ENCODE measurements at regions not wholly inside any gene's neighbourhood (a gene's known extent, or its start where the extent isn't known, plus 50 kb on each side); places are given as distances from the start of the nearest gene placed in this dataset.

DNA sequence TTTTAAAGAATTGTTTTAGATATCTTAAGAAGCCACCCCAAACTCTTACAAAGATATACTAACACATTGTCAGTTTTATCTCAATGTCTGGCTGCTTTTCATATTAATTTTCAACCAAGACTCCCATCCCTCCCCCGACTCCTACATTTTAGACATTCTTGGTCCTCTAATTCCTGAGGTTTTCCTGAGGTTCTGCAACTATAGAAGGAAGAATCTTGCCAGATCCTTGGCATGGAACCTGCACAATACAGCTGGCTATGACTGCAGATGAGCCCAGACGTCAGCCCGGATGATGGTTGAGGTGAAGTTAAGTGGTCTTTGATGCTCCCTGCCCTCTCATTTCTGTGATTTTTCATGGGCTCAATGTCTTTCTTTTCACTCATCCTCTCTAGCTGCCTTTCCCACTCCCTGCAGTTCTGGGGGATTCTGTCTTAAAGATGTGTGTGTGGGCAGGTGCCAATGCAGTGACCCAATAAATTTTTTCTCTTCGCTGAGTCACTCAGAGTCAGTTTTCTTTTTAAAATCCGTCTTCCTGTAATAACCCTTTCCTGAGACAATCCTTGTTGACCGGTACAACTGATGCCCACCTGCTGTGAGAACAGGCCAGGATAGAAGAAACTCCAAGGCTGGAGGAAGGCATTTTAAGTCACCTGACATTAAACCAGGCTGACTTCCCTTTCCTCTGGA is 237.8 kb upstream of the GAS1 start:
- no peak overlapping the region for H3K9ac ChIP-seq (ENCODE audit: low read length)
- no peak overlapping the region for H3K27ac ChIP-seq (ENCODE audit: low read length)
- no peak overlapping the region for H2AFZ ChIP-seq (ENCODE audit: low read length)
- no peak for DNase-seq
- no peaks in the 10 kb centered on the region for H3K36me3 ChIP-seq (ENCODE audit: insufficient read depth, low read length)
- H3K4me2 ChIP-seq (ENCODE audit: low read depth, low read length, poor library complexity, severe bottlenecking): no peak overlapping the region
- H3K9me3 ChIP-seq (ENCODE audit: low read length): 0 out of 2 replicates have a peak, but pooled peaks cover 2% of the 10 kb centered on the region
- no peaks in the 10 kb centered on the region for H3K4me1 ChIP-seq (ENCODE audit: low read length)
- no peaks in the 10 kb centered on the region for H3K27me3 ChIP-seq (ENCODE audit: low read length)
- H4K20me1 ChIP-seq (ENCODE audit: insufficient read depth, low read depth, low read length): no peaks in the 10 kb centered on the region
- no peaks in the 10 kb centered on the region for H3K9me2 ChIP-seq (replicated peaks; ENCODE audit: insufficient read depth, low read length)
- no peaks in the 10 kb centered on the region for H3K79me2 ChIP-seq (ENCODE audit: low read length)
- no peak overlapping the region for H3K4me3 ChIP-seq (ENCODE audit: low read length)

DNA sequence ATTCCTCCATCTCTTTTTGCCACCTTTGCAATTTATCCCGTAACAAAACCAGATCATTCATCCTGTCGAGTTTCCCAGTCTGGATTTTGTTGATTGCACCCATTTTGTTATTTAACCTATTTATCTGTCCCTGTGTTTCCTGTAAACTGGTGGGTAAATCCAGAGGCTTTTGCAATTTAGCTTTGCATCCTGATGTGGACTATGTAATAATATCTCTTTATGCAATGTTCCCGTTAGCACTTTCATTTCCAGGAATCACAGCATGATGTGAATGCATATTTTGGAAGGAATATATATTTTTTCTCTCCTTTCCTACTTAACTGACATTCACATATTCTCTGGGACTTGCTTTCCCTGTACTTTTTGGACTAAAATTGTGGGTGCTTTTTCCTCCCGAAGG is 240.3 kb upstream of the GAS1 start:
- no peaks in the 10 kb centered on the region for H3K4me1 ChIP-seq (ENCODE audit: low read length)
- H3K79me2 ChIP-seq (ENCODE audit: low read length): no peaks in the 10 kb centered on the region
- H3K9me3 ChIP-seq (ENCODE audit: low read length): 0 out of 2 replicates have a peak, but pooled peaks cover 2% of the 10 kb centered on the region
- no peak overlapping the region for H2AFZ ChIP-seq (ENCODE audit: low read length)
- no peaks in the 10 kb centered on the region for H4K20me1 ChIP-seq (ENCODE audit: insufficient read depth, low read depth, low read length)
- H3K4me3 ChIP-seq (ENCODE audit: low read length): no peak overlapping the region
- no peak for DNase-seq
- H3K9ac ChIP-seq (ENCODE audit: low read length): no peak overlapping the region
- H3K27me3 ChIP-seq (ENCODE audit: low read length): no peaks in the 10 kb centered on the region
- no peak overlapping the region for H3K27ac ChIP-seq (ENCODE audit: low read length)
- no peak overlapping the region for H3K4me2 ChIP-seq (ENCODE audit: low read depth, low read length, poor library complexity, severe bottlenecking)
- H3K9me2 ChIP-seq (replicated peaks; ENCODE audit: insufficient read depth, low read length): no peaks in the 10 kb centered on the region
- no peaks in the 10 kb centered on the region for H3K36me3 ChIP-seq (ENCODE audit: insufficient read depth, low read length)

DNA sequence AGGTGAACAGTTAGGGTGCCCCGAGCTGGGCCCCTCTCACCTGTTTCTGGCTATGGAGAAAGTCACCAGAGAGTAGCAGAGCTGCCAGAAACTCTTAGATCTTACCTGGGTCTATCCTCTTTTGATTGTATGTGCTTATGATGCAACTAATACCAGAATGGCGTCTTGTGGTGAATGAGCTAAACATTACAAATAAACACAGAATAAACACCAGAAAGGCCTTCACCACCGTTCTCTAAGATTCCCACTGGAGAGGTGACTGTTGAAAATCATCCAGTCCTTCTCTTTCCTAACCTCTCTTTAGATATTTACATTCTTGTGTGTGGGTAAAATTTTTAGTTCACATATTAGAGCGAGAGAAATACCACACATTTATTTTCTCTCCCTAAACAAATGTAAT is 241.7 kb upstream of the GAS1 start:
- Histone ChIP-seq H3K4me2 (ENCODE audit: low read depth, low read length, poor library complexity, severe bottlenecking) (no peak overlapping the region), H3K27me3 (ENCODE audit: low read length) (no peaks in the 10 kb centered on the region), H3K9me2 (replicated peaks; ENCODE audit: insufficient read depth, low read length) (no peaks in the 10 kb centered on the region), H3K4me1 (ENCODE audit: low read length) (no peaks in the 10 kb centered on the region), H3K36me3 (ENCODE audit: insufficient read depth, low read length) (no peaks in the 10 kb centered on the region), H3K9ac (ENCODE audit: low read length) (no peak overlapping the region), H3K9me3 (ENCODE audit: low read length) (no peaks in the 10 kb centered on the region), H3K27ac (ENCODE audit: low read length) (no peak overlapping the region), H2AFZ (ENCODE audit: low read length) (no peak overlapping the region), H3K79me2 (ENCODE audit: low read length) (no peaks in the 10 kb centered on the region), H4K20me1 (ENCODE audit: insufficient read depth, low read depth, low read length) (no peaks in the 10 kb centered on the region), H3K4me3 (ENCODE audit: low read length) (no peak overlapping the region)
- DNase-seq: no peak

DNA sequence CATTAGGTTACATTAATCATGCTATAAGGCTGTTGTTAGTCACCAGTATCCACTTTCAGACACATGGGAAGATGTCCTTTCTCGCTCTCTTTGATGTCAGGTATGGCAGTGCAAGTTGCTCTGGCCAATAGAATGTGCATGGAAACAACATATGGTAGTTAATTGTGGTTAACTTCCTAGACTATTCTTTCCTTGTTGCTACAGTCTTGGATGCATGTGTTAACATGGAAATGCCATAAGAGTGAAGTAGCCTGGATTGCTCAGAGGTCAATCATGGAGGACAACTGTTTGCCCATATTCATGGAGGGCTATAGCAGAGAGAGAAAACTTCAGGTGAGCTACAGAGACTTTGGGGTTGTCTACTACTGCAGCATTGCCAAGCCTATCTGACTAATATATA is 245.8 kb upstream of the GAS1 start:
- no peaks in the 10 kb centered on the region for H3K27me3 ChIP-seq (ENCODE audit: low read length)
- no peaks in the 10 kb centered on the region for H3K9me3 ChIP-seq (ENCODE audit: low read length)
- no peak overlapping the region for H3K9ac ChIP-seq (ENCODE audit: low read length)
- H3K4me2 ChIP-seq (ENCODE audit: low read depth, low read length, poor library complexity, severe bottlenecking): no peak overlapping the region
- H3K4me1 ChIP-seq (ENCODE audit: low read length): no peaks in the 10 kb centered on the region
- H3K79me2 ChIP-seq (ENCODE audit: low read length): no peaks in the 10 kb centered on the region
- H3K27ac ChIP-seq (ENCODE audit: low read length): no peak overlapping the region
- H3K36me3 ChIP-seq (ENCODE audit: insufficient read depth, low read length): no peaks in the 10 kb centered on the region
- H4K20me1 ChIP-seq (ENCODE audit: insufficient read depth, low read depth, low read length): no peaks in the 10 kb centered on the region
- no peak overlapping the region for H2AFZ ChIP-seq (ENCODE audit: low read length)
- no peaks in the 10 kb centered on the region for H3K9me2 ChIP-seq (replicated peaks; ENCODE audit: insufficient read depth, low read length)
- H3K4me3 ChIP-seq (ENCODE audit: low read length): no peak overlapping the region
- DNase-seq: no peak

DNA sequence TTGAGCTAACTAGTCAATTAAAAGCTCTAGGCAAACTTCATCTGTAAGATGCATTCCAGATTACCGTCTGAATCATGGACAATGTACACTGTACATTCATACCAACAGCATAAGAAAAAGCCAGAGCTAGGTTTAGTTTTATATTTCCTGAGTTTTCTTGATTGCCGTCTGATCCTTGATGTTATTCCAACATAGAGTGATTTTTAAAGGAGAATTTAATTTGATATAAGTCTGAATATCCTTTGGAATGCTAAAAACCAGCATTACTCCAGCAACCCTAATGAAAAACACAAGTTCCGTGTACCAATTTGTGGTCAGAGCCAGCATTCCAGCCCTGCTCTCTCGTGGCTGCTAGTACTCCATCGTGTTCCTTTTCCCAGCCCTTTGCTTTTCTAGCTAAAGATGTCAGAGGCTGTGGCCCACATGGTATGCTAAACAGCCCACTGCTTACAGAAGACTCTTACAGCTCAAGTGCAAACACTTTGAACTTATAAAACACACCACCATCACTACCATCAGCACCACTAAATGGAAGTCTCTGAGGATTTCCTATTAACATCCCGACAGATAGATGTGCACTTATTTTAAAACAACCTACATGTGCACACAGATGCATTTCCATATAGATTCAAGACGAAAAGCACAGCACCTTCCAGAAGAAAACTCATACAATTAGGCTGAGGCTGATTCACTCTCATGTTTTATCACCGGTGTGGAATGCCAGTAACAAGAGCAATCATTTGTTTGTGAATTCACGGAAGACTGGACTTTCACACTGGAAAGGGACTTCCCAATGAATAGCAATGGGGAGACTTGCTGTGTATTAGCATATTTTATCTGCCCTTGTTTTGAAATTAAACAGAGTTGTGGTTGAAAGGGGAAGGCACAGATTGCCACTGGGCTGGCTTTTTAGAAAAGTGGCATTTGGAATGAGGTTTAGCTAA is 246.9 kb upstream of the GAS1 start:
- Histone ChIP-seq H4K20me1 (ENCODE audit: insufficient read depth, low read depth, low read length) (no peaks in the 10 kb centered on the region), H3K36me3 (ENCODE audit: insufficient read depth, low read length) (no peaks in the 10 kb centered on the region), H3K9me2 (replicated peaks; ENCODE audit: insufficient read depth, low read length) (no peaks in the 10 kb centered on the region), H3K4me1 (ENCODE audit: low read length) (no peaks in the 10 kb centered on the region), H3K9me3 (ENCODE audit: low read length) (no peaks in the 10 kb centered on the region), H2AFZ (ENCODE audit: low read length) (no peak overlapping the region), H3K27ac (ENCODE audit: low read length) (no peak overlapping the region), H3K27me3 (ENCODE audit: low read length) (no peaks in the 10 kb centered on the region), H3K9ac (ENCODE audit: low read length) (no peak overlapping the region), H3K79me2 (ENCODE audit: low read length) (no peaks in the 10 kb centered on the region), H3K4me2 (ENCODE audit: low read depth, low read length, poor library complexity, severe bottlenecking) (no peak overlapping the region), H3K4me3 (ENCODE audit: low read length) (no peak overlapping the region)
- no peak for DNase-seq

DNA sequence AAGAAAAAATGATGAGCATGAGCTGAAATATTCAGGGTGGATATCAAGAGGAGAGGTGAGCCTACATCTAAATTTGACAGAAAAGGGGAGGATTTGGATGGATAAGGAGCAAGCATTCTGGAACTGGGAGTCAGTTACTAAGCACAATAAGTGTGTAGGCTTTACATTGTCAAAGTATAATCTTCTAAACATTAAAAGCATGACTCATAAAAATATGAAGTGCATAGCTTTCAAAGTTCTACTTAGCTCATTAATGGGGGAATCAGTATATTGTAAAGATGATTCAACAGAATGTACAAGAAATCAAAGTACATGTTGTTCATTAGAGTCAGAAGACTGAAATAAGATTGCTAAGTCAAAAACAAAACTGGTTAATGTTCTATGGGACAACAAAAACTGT is 248.0 kb upstream of the GAS1 start:
- DNase-seq: no peak
- Histone ChIP-seq H4K20me1 (ENCODE audit: insufficient read depth, low read depth, low read length) (no peaks in the 10 kb centered on the region), H3K27me3 (ENCODE audit: low read length) (no peaks in the 10 kb centered on the region), H3K4me1 (ENCODE audit: low read length) (no peaks in the 10 kb centered on the region), H3K4me3 (ENCODE audit: low read length) (no peak overlapping the region), H2AFZ (ENCODE audit: low read length) (no peak overlapping the region), H3K9me3 (ENCODE audit: low read length) (no peaks in the 10 kb centered on the region), H3K27ac (ENCODE audit: low read length) (no peak overlapping the region), H3K36me3 (ENCODE audit: insufficient read depth, low read length) (no peaks in the 10 kb centered on the region), H3K4me2 (ENCODE audit: low read depth, low read length, poor library complexity, severe bottlenecking) (no peak overlapping the region), H3K79me2 (ENCODE audit: low read length) (no peaks in the 10 kb centered on the region), H3K9me2 (replicated peaks; ENCODE audit: insufficient read depth, low read length) (no peaks in the 10 kb centered on the region), H3K9ac (ENCODE audit: low read length) (no peak overlapping the region)

DNA sequence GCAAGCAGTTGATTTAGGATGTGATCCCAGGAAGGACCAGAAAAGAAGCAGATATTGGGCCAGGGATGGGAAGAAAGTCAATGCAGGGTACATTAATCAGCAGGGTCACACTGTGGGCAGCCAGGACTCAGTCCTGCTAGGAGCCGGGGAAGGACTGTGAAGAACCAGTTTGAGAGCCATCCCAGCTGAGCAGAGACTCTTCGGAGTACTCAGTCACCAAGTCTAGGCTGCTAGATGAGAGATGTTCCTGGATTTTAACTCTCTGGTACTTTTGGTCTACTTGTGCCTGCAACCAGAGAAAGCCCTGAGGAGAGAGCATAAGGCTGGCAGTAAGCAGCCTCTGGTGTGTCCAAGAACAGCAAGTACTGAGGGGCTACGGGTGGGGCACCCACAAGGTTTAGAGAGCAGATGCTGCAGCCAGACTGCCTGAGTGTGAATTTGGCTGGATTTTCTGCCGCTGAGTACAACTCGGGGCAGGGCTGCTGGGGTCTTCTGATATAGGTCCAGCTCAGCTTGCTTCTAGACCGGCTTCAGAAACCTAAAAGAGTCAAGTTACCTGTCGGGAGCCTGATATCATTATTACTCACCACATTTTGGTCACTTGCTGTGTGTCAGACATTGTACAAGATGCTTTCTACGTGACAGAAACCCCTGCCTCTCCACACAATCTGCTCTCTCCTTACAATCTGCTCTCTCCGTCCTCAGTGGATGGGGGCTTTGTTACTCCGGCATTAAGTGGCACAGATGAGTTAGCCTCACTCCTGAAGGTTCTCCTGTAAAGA is 250.2 kb upstream of the GAS1 start:
- Histone ChIP-seq H3K27me3 (ENCODE audit: low read length) (no peaks in the 10 kb centered on the region), H3K79me2 (ENCODE audit: low read length) (no peaks in the 10 kb centered on the region), H2AFZ (ENCODE audit: low read length) (no peak overlapping the region), H3K9ac (ENCODE audit: low read length) (no peak overlapping the region), H3K27ac (ENCODE audit: low read length) (no peak overlapping the region), H3K4me2 (ENCODE audit: low read depth, low read length, poor library complexity, severe bottlenecking) (no peak overlapping the region), H3K4me1 (ENCODE audit: low read length) (no peaks in the 10 kb centered on the region), H3K9me3 (ENCODE audit: low read length) (no peaks in the 10 kb centered on the region), H3K36me3 (ENCODE audit: insufficient read depth, low read length) (no peaks in the 10 kb centered on the region), H3K4me3 (ENCODE audit: low read length) (no peak overlapping the region), H3K9me2 (replicated peaks; ENCODE audit: insufficient read depth, low read length) (no peaks in the 10 kb centered on the region), H4K20me1 (ENCODE audit: insufficient read depth, low read depth, low read length) (no peaks in the 10 kb centered on the region)
- no peak for DNase-seq

DNA sequence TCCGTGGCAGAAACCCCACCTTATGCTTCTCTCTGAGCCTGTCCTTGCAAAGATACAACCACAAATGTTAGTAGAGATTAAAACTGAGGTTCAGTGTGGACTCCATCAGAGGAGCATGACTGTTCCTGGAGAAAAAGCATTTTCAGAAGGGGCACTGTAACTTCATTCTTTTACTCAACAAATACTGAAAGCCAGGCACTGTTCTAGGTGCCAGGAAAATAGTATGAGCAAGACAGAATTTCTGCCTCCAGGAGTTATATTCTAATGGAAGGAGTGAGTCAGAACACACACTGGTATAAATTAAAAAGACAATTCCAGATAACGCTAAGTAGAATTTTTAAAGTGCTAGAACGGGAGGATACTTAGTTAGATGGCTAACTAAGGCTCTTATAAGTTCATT is 251.4 kb upstream of the GAS1 start:
- Histone ChIP-seq H4K20me1 (ENCODE audit: insufficient read depth, low read depth, low read length) (no peaks in the 10 kb centered on the region), H3K4me1 (ENCODE audit: low read length) (no peaks in the 10 kb centered on the region), H3K27me3 (ENCODE audit: low read length) (no peaks in the 10 kb centered on the region), H3K9me3 (ENCODE audit: low read length) (no peaks in the 10 kb centered on the region), H3K36me3 (ENCODE audit: insufficient read depth, low read length) (no peaks in the 10 kb centered on the region), H3K4me2 (ENCODE audit: low read depth, low read length, poor library complexity, severe bottlenecking) (no peak overlapping the region), H3K9ac (ENCODE audit: low read length) (no peak overlapping the region), H2AFZ (ENCODE audit: low read length) (no peak overlapping the region), H3K79me2 (ENCODE audit: low read length) (no peaks in the 10 kb centered on the region), H3K27ac (ENCODE audit: low read length) (no peak overlapping the region), H3K4me3 (ENCODE audit: low read length) (no peak overlapping the region), H3K9me2 (replicated peaks; ENCODE audit: insufficient read depth, low read length) (no peaks in the 10 kb centered on the region)
- no peak for DNase-seq

Measured in Karpas-422 (cell line).